CD4-positive, alpha-beta T cell treated with Interferon alpha-2 for 1 hour (primary cell): ENCODE measurements at regions not wholly inside any gene's neighbourhood (a gene's known extent, or its start where the extent isn't known, plus 50 kb on each side); places are given as distances from the start of the nearest gene placed in this dataset.
"Not testable (repeated sequence)": the region's sequence is repeated elsewhere in the genome, so short reads cannot be mapped to it uniquely, and the experiment has no call there.

Experiments
- DNase-seq, 2 donors: peaks; one replicate each; pipeline ENCODE4 v3.0.0-alpha.2; 2020 to 2022

DNA sequence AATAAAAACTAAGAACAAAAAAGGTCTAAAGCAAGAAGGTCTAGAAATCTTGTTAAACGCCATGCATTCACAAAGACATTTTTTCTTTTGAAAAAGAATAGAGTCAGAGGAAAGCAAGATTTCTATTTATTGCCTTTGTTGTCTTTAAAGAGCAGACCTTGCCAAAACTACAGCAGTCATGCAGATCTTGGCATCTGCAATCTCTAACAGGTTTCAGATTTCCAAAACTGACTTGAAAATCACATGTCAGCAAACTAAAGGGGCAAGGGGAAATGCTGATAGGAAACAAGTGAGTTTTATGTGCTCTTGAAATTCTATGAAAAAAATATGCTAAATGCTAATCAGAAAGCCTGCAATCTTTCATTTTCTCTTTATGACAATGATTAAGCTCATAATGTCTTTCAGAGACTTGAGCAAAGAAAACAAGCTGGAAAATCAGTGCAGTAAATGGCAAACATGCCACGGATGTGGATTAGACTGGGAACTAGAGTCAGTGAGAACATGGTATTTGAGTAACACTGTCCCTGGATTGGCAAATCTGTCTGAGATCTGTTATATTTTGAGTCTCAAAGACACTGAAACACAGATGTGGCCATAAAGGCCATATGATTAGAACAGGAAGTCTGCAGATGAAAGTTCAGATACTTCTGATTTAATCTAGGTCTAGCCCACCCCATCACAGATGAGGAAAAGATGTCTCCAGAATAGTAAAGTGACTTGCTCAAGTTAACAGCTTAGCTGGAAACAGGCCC lies 361.4 kb upstream of the RPS23 start:
- no peak for DNase-seq

GRCh38 chr5:82636591-82636990 lies 358.4 kb upstream of the RPS23 start:
- DNase-seq = no peak

DNA sequence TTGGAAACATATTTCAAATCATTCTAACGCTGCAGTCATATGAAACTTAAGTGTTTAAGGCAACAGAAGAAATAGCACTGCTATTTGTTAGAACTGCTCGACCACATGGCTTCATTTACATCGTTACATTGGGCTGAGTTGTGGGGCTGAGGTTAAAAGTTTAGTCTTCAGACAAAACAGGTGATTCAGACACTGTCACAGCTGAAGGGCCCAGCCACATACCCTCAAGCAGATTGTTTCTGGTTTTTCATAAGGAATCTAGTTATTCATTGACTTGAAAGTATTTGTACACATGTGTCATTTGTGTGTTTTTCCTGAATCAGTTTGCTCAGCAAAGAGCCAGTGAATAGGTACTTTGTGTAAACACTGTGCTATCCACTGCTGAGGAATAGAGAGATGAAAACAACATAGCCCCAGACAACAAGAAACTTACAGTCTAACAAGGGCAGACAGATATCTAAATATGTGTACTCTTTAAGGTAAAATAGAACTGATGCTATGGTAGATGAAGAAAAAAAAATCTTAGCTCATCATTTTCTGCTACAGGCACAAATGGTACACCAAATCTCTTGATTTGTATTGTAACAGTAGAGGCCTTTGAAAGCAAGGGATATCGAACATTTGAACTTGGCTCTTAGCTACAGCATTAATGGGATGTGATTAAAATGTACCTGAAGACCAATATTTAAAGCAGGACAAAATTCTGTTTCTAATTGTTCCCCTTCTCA lies 357.6 kb upstream of the RPS23 start:
- DNase-seq = no peak

- no peak for DNase-seq
Observed at GRCh38 chr5:82628364-82628910, 350.3 kb upstream of the RPS23 start.

GRCh38 chr5:82626905-82627591 lies 348.9 kb upstream of the RPS23 start:
- not testable (repeated sequence) for DNase-seq

DNA sequence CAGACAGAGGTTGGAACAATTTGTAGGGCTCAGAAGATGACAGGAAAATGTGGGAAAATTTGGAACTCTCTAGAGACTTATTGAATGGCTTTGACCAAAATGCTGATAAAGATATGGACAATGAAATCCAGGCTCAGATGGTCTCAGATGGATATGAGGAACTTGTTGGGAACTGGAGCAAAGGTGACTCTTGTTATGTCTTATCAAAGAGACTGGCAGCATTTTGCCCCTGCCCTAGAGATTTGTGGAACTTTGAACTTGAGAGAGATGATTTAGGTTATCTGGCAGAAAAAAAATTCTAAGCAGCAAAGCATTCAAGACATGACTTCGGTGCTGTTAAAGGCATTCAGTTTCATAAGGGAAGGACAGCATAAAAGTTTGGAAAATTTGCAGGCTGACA lies 347.9 kb upstream of the RPS23 start:
- not testable (repeated sequence) for DNase-seq

GRCh38 chr5:82624062-82624461 lies 345.9 kb upstream of the RPS23 start:
- no peak for DNase-seq

DNA sequence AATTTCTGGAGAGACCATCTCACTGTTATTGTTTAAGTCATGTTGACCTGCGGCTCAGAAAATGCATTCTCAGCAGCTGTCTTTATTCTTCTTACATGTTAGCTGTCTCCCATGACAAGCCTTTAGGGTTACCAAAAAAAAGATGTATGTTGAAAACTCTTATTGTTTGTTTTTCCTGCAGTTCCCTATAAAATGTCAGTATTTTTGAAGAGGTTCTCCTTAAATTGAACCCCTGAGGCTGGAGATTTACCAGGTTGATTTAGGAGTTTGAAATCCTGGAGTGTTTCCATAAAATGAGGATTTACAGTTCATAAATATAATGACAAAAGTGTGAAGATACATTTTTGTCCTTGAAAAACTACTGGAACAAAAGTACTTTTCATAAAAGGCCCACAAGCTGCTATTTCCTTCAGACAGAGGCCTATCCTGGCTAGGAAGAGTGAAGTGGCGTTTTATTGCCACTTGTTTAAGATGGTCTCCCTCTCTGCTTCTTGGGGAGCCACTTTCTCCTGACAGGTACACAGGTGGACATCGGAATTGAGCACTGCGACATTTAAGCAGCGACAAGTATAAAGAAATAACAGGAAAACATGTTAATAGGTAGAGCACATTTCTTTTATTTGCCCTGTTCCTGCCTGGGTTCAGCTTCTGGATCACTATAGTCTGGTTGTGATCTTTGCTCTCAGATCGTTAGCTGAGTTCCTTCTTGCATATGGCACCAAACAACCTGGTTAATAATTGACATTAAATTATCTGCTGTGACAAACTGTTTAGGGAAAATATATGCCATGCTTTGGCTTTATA lies 344.8 kb upstream of the RPS23 start:
- no peak for DNase-seq

DNA sequence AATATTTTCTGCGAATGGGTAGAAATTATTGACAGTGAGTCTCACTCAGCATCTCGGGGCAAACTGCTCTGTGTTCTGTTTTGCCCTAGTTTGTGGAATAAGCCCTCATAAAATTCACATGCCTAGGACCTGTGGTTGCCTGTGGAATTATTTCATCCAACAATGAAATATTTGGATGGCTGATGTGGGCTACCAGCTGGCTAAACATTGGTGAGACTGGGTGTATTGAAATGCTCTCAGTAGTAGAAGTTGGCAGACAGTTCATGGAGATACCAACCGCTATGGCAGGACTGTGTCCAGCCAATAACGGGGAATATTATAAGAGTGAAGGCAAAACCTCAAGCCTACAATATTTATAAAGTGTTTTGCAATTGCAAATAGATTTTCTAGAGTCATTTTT lies 344.1 kb upstream of the RPS23 start:
- no peak for DNase-seq

GRCh38 chr5:82620957-82621600 lies 342.9 kb upstream of the RPS23 start:
- DNase-seq = no peak

- no peak for DNase-seq
Observed at GRCh38 chr5:82619097-82619496, 340.9 kb upstream of the RPS23 start.

DNA sequence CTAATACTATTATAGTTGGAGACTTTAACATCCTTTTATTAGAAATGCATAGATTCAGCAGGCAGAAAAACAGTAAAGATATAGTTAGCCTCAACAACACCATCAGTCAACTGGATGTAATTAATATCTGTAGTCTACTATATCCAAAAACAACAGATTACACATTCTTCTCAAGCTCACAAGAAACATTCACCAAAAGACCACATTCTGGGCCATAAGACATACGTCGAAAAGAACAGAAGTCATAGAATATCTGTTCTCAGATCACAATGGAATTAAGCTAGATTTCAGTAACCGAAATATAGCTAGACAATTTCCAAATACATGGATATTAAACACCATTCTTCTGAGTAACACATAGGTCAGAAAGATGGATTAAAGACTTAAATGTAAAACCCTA lies 336.6 kb upstream of the RPS23 start:
- no peak for DNase-seq

DNA sequence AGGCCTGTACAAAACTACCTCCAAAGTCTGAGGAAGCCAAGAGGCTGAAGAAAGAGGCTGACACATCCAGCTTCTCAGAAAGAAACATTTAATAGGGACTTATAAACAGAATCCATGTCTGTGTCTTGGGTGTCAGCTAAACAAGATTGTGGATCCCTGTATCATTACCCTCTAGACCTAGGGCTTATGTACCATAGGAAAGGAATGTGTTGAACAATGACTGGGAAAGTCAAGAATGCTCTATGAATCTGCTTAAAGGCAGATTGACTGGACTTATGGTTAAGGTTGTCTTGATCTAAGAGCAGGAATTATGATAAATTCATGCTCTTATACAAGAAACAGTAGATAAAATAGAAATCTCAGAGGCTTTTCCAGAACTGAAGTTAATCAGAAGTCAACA lies 335.7 kb upstream of the RPS23 start:
- DNase-seq = no peak

DNA sequence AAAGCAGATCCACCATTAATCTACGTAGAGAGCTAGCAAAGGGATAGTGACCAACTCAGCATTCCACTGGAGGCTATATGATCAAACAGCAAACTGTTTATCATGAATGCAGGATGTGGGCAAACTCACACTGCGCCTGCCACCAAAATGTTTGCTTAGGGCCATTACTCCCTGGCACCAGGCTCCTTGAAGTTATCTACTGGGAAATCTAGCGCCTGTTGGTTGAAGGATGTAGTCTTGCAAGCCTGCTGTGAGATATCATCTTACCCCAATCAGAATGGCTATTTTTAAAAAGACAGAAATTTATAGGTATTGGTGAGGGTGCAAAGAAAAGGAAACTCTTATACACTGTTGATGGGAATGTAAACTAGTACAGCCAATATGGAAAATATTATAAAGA lies 332.5 kb upstream of the RPS23 start:
- no peak for DNase-seq

DNA sequence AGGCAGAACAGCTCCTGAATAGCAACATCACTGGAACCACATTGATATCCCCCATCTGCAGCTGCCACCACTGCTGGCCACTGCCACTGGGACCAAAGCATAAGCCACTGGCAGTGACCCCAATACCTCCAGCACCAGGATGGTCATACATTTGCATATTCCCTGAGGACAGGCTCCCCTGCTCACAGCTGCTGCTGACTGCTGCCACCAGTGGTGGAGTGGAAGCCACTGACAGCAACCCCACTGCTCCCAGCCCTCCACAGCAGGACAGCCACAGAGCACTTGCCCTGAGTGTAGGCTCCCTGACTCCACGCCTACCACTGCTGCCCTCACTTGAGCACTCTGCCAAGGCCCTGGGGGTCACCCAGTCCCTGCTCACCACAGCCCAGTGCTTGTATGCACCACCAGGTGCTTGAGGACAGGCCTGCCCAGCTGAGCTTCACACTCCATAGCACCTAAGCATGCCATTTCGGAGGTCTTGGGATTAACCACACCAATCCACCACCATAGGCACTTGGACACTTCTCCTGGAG lies 327.4 kb upstream of the RPS23 start:
- no peak for DNase-seq

- no peak for DNase-seq
Observed at GRCh38 chr5:82603033-82603987, 325.2 kb upstream of the RPS23 start.

DNA sequence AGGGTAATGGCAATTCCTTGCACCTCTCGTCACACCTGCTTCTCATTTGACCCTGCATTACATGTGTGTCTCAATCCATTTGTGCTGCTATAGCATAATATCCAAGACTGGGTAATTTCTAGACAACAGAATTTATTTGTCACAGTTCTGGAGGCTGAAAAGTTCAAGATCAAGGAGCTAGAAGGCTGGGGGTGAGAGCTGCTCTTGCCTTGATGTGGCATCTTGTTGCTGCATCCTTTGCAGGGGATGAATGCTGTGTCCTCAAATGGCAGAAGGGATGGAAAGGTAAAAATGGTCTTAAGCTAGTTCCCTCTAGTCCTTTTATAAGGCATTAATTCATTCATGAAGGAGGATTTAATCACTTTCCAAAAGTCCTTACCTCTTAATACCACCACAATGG lies 323.7 kb upstream of the RPS23 start:
- no peak for DNase-seq

- no peak for DNase-seq
Observed at GRCh38 chr5:82601077-82601476, 322.9 kb upstream of the RPS23 start.

DNA sequence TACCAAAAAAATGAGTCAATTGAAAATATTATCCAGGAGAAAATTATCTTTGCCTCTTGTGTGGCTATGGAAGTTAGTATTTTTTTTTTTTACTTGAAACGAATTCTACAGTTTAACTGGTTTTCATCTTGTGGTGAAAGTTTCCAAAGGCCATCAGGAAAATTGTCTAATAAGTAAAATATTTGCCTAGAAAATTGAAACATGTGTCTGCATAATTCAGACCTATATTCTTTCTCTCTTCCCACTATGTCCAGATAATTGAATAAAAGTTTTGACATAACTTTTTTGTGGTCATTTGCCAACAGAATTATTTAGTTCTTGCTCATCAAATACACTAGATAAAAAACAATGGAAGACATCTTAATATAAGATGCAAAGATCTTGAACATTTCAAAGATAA lies 321.5 kb upstream of the RPS23 start:
- DNase-seq = no peak

- DNase-seq = no peak
Observed at GRCh38 chr5:82599030-82599429, 320.9 kb upstream of the RPS23 start.

DNA sequence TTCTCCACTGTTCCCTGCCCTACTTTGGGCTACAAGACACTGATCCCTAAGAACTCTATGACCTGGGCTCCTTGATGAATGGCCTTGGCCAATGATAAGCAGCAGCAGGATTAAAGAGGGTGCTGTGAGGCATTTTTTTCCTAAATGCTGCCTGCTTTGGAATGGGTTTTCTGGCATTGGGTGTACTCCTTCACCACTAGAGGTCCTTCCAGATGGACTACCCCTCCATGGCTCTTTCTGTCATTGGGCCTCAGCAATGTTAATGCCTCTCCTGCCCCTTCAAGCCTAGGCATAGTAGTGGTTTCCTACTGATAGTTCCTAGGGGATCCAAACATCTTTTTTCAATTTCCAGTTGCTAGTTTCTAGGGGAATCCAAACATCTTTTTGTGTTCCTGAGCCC lies 319.3 kb upstream of the RPS23 start:
- no peak for DNase-seq
